ENCODE measurements at regions not wholly inside any gene's neighbourhood (a gene's known extent, or its start where the extent isn't known, plus 50 kb on each side); places are given as distances from the start of the nearest gene placed in this dataset.
"Not testable (repeated sequence)": the region's sequence is repeated elsewhere in the genome, so short reads cannot be mapped to it uniquely, and the experiment has no call there.

- H3K27me3 Mint-ChIP-seq: no peaks in the 10 kb centered on the region
- no peaks in the 10 kb centered on the region for H3K4me1 Mint-ChIP-seq (ENCODE audit: low read depth)
- no peak for DNase-seq (ENCODE audit: low spot score, unreplicated experiment)
- peaks cover 4% of the 10 kb centered on the region for H3K9me3 Mint-ChIP-seq (ENCODE audit: low read depth)
- no peak overlapping the region for H3K27ac Mint-ChIP-seq
- H3K36me3 Mint-ChIP-seq (ENCODE audit: insufficient read depth): no peaks in the 10 kb centered on the region
- TF ChIP-seq CTCF (IDR thresholded peaks at IDR 0.05; ENCODE audit: unreplicated experiment): no peak
- no peak overlapping the region for H3K4me3 Mint-ChIP-seq (ENCODE audit: low read depth)
Measured at GRCh38 chr2:53114582-53114981, 653.0 kb upstream of the CHAC2 start.

GRCh38 chr2:53112408-53112807, 655.2 kb upstream of the CHAC2 start:
- H3K27ac Mint-ChIP-seq; H3K36me3 Mint-ChIP-seq (ENCODE audit: insufficient read depth); H3K27me3 Mint-ChIP-seq; H3K9me3 Mint-ChIP-seq (ENCODE audit: low read depth); H3K4me1 Mint-ChIP-seq (ENCODE audit: low read depth); H3K4me3 Mint-ChIP-seq (ENCODE audit: low read depth); DNase-seq (ENCODE audit: low spot score, unreplicated experiment): not testable (repeated sequence)

GRCh38 chr2:53111406-53111805, 656.2 kb upstream of the CHAC2 start:
- Mint-ChIP-seq H3K4me1 (ENCODE audit: low read depth) (no peaks in the 10 kb centered on the region), H3K27me3 (no peaks in the 10 kb centered on the region), H3K9me3 (ENCODE audit: low read depth) (peaks cover 10% of the 10 kb centered on the region), H3K27ac (no peak overlapping the region), H3K4me3 (ENCODE audit: low read depth) (no peak overlapping the region), H3K36me3 (ENCODE audit: insufficient read depth) (no peaks in the 10 kb centered on the region)
- DNase-seq (ENCODE audit: low spot score, unreplicated experiment): no peak
- no peak for TF ChIP-seq CTCF (IDR thresholded peaks at IDR 0.05; ENCODE audit: unreplicated experiment)

GRCh38 chr2:53111004-53111403, 656.6 kb upstream of the CHAC2 start:
- no peaks in the 10 kb centered on the region for H3K27me3 Mint-ChIP-seq
- H3K9me3 Mint-ChIP-seq (ENCODE audit: low read depth): peaks cover 12% of the 10 kb centered on the region
- TF ChIP-seq CTCF (IDR thresholded peaks at IDR 0.05; ENCODE audit: unreplicated experiment): no peak
- no peak for DNase-seq (ENCODE audit: low spot score, unreplicated experiment)
- no peak overlapping the region for H3K27ac Mint-ChIP-seq
- no peak overlapping the region for H3K4me3 Mint-ChIP-seq (ENCODE audit: low read depth)
- H3K36me3 Mint-ChIP-seq (ENCODE audit: insufficient read depth): no peaks in the 10 kb centered on the region
- H3K4me1 Mint-ChIP-seq (ENCODE audit: low read depth): no peaks in the 10 kb centered on the region

- H3K36me3 Mint-ChIP-seq (ENCODE audit: insufficient read depth): no peaks in the 10 kb centered on the region
- peaks cover 12% of the 10 kb centered on the region for H3K4me1 Mint-ChIP-seq (ENCODE audit: low read depth)
- no peaks in the 10 kb centered on the region for H3K27me3 Mint-ChIP-seq
- no peak overlapping the region for H3K27ac Mint-ChIP-seq
- no peak for TF ChIP-seq CTCF (IDR thresholded peaks at IDR 0.05; ENCODE audit: unreplicated experiment)
- no peak for DNase-seq (ENCODE audit: low spot score, unreplicated experiment)
- H3K4me3 Mint-ChIP-seq (ENCODE audit: low read depth): no peak overlapping the region
- peaks cover 14% of the 10 kb centered on the region for H3K9me3 Mint-ChIP-seq (ENCODE audit: low read depth)
Measured at GRCh38 chr2:53108246-53108645, 659.4 kb upstream of the CHAC2 start.

- Mint-ChIP-seq H3K9me3 (ENCODE audit: low read depth) (peaks cover 10% of the 10 kb centered on the region), H3K4me1 (ENCODE audit: low read depth) (peaks cover 15% of the 10 kb centered on the region), H3K27ac (peak overlapping the region; percentile 94), H3K36me3 (ENCODE audit: insufficient read depth) (no peaks in the 10 kb centered on the region), H3K27me3 (no peaks in the 10 kb centered on the region), H3K4me3 (ENCODE audit: low read depth) (no peak overlapping the region)
- DNase-seq (ENCODE audit: low spot score, unreplicated experiment): no peak
- no peak for TF ChIP-seq CTCF (IDR thresholded peaks at IDR 0.05; ENCODE audit: unreplicated experiment)
Measured at GRCh38 chr2:53104263-53104662, 663.3 kb upstream of the CHAC2 start.

All from progenitor cell of endocrine pancreas (in vitro differentiated cells).